ENCODE measurements at regions not wholly inside any gene's neighbourhood (a gene's known extent, or its start where the extent isn't known, plus 50 kb on each side); places are given as distances from the start of the nearest gene placed in this dataset.

GRCh38 chr6:68473433-68474210 is 161.5 kb upstream of the ADGRB3 start:
- POLR2A ChIA-PET: no interaction called here
- DNase-seq (ENCODE audit: extremely low spot score): peak; percentile 6
- CTCF ChIA-PET: interaction anchor here (0.7 kb wide), 1 partner anchor 697 kb away, joined by 3 read pairs; no protein-coding TSS in a partner anchor
- no peak for TF ChIP-seq ZNF384 (IDR thresholded peaks at IDR 0.05)
- no peak for TF ChIP-seq PKNOX1 (IDR thresholded peaks at IDR 0.05)
- no peak for TF ChIP-seq ARNT (IDR thresholded peaks at IDR 0.05)
- no peak for TF ChIP-seq L3MBTL2 (conservative IDR thresholded peaks at IDR 0.05)
- no peak for TF ChIP-seq BHLHE40 (IDR thresholded peaks at IDR 0.05; ENCODE audit: borderline replicate concordance)

- DNase-seq (ENCODE audit: extremely low spot score): peak; percentile 11
- POLR2A ChIA-PET: no interaction called here
- CTCF ChIA-PET: no interaction called here
Measured at GRCh38 chr6:68468244-68468884, 166.7 kb upstream of the ADGRB3 start.

DNA sequence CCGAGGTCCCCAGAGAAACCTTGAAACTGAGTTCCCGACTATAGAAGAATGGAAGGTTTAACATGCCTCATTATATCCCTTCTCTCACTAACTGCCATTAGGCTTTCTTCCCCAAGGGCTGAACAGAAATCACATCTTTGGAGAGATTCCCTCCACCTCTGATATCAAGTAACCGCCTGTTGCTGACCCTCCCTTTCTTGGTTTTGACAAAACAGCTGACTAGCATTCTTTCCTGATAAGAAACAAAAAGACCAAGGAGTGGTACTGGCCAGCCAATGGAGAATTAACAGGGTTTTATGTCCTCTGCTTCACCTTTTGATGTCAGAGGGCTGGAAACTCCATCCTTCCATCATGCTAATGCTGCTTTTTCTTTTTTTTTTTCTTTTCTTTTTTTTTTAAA is 176.6 kb upstream of the ADGRB3 start:
- no peak for DNase-seq (ENCODE audit: extremely low spot score)
- CTCF ChIA-PET: interaction anchor here (0.6 kb wide), 1 partner anchor 148 kb away, joined by 3 read pairs; no protein-coding TSS in a partner anchor
- TF ChIP-seq ZNF384 (IDR thresholded peaks at IDR 0.05) (no peak), CTBP1 (IDR thresholded peaks at IDR 0.05; ENCODE audit: borderline replicate concordance) (no peak), SUZ12 (IDR thresholded peaks at IDR 0.05) (no peak), ELF4 (IDR thresholded peaks at IDR 0.05) (no peak), SP1 (IDR thresholded peaks at IDR 0.05) (no peak)
- POLR2A ChIA-PET: no interaction called here

More at GRCh38 chr6:68468244-68468884, 166.7 kb upstream of the ADGRB3 start:
- no peak for TF ChIP-seq ZNF384 (IDR thresholded peaks at IDR 0.05)
- no peak for TF ChIP-seq BHLHE40 (IDR thresholded peaks at IDR 0.05; ENCODE audit: borderline replicate concordance)
- TF ChIP-seq FOXK2 (IDR thresholded peaks at IDR 0.05): no peak
- TF ChIP-seq HDGF (IDR thresholded peaks at IDR 0.05; ENCODE audit: borderline replicate concordance): no peak
- no peak for TF ChIP-seq SP1 (IDR thresholded peaks at IDR 0.05)
- TF ChIP-seq FOXA1 (IDR thresholded peaks at IDR 0.05): no peak
- TF ChIP-seq SUZ12 (IDR thresholded peaks at IDR 0.05): no peak
- no peak for TF ChIP-seq ELF4 (IDR thresholded peaks at IDR 0.05)
- TF ChIP-seq FOXM1 (IDR thresholded peaks at IDR 0.05; ENCODE audit: borderline replicate concordance): no peak
- TF ChIP-seq TARDBP (IDR thresholded peaks at IDR 0.05): no peak
- no peak for TF ChIP-seq ARNT (IDR thresholded peaks at IDR 0.05)
- TF ChIP-seq PKNOX1 (IDR thresholded peaks at IDR 0.05): no peak
- TF ChIP-seq L3MBTL2 (conservative IDR thresholded peaks at IDR 0.05): no peak
- TF ChIP-seq LEF1 (IDR thresholded peaks at IDR 0.05; ENCODE audit: borderline replicate concordance): no peak
- TF ChIP-seq CTBP1 (IDR thresholded peaks at IDR 0.05; ENCODE audit: borderline replicate concordance): no peak
- no peak for TF ChIP-seq NFRKB (IDR thresholded peaks at IDR 0.05)

GRCh38 chr6:68447112-68447511 is 188.0 kb upstream of the ADGRB3 start:
- POLR2A ChIA-PET: no interaction called here
- TF ChIP-seq L3MBTL2 (conservative IDR thresholded peaks at IDR 0.05) (no peak), LEF1 (IDR thresholded peaks at IDR 0.05; ENCODE audit: borderline replicate concordance) (no peak), SUZ12 (IDR thresholded peaks at IDR 0.05) (no peak), ARNT (IDR thresholded peaks at IDR 0.05) (no peak), BHLHE40 (IDR thresholded peaks at IDR 0.05; ENCODE audit: borderline replicate concordance) (no peak), TARDBP (IDR thresholded peaks at IDR 0.05) (no peak), ELF4 (IDR thresholded peaks at IDR 0.05) (no peak), ZNF384 (IDR thresholded peaks at IDR 0.05) (no peak)
- CTCF ChIA-PET: no interaction called here
- no peak for DNase-seq (ENCODE audit: extremely low spot score)

DNA sequence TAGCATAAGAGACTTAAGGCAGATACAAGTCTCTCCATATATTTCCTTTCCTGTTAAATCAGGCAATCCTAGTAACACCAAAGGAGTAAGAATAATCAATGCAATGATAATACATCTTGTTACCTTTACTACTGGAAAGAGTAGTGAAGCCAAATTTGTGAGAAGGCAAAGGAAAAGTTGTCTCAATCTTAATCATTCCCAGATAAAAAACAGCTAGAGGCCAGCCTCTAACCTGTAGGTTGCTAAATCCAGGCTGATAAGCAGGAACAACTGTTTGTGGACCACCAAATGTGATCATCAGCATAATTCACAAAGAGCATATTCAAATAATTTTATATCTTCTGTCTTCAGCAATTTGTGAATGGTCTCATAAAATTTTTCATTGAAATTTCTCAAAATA is 189.2 kb upstream of the ADGRB3 start:
- DNase-seq (ENCODE audit: extremely low spot score): no peak
- ChIA-PET CTCF (no interaction called here), POLR2A (no interaction called here)
- TF ChIP-seq ZNF384 (IDR thresholded peaks at IDR 0.05) (no peak), FOXA1 (IDR thresholded peaks at IDR 0.05) (no peak), ELF4 (IDR thresholded peaks at IDR 0.05) (no peak), BHLHE40 (IDR thresholded peaks at IDR 0.05; ENCODE audit: borderline replicate concordance) (no peak), ARNT (IDR thresholded peaks at IDR 0.05) (no peak), FOXK2 (IDR thresholded peaks at IDR 0.05) (no peak), FOXM1 (IDR thresholded peaks at IDR 0.05; ENCODE audit: borderline replicate concordance) (no peak), NFRKB (IDR thresholded peaks at IDR 0.05) (no peak), SUZ12 (IDR thresholded peaks at IDR 0.05) (no peak), HDGF (IDR thresholded peaks at IDR 0.05; ENCODE audit: borderline replicate concordance) (no peak), SP1 (IDR thresholded peaks at IDR 0.05) (no peak), PKNOX1 (IDR thresholded peaks at IDR 0.05) (no peak), TARDBP (IDR thresholded peaks at IDR 0.05) (no peak), L3MBTL2 (conservative IDR thresholded peaks at IDR 0.05) (no peak), CTBP1 (IDR thresholded peaks at IDR 0.05; ENCODE audit: borderline replicate concordance) (no peak)

DNA sequence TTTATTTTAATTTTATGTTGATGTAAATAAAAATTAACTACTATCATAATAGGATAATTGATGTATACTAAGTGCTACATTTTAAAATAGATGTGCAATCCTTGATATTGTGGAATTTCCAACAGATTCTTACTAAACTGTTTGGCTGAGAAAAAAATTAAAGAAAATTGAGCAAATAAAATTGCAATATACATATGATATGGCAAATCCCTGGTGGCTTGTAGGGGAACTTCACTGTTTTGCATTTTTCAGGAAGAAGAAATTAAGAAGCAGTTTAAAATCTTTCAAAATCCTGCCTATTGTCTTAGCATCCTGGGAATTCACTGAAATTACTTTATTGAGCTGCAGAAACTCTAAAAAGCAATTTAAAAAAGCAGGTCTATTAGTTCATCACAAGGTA is 191.4 kb upstream of the ADGRB3 start:
- no peak for TF ChIP-seq ZNF384 (IDR thresholded peaks at IDR 0.05)
- TF ChIP-seq PKNOX1 (IDR thresholded peaks at IDR 0.05): no peak
- TF ChIP-seq FOXK2 (IDR thresholded peaks at IDR 0.05): no peak
- no peak for TF ChIP-seq L3MBTL2 (conservative IDR thresholded peaks at IDR 0.05)
- DNase-seq (ENCODE audit: extremely low spot score): no peak
- CTCF ChIA-PET: no interaction called here
- POLR2A ChIA-PET: no interaction called here
